HG03175 (cell line): ENCODE measurements at regions not wholly inside any gene's neighbourhood (a gene's known extent, or its start where the extent isn't known, plus 50 kb on each side); places are given as distances from the start of the nearest gene placed in this dataset.
"Not testable (repeated sequence)": the region's sequence is repeated elsewhere in the genome, so short reads cannot be mapped to it uniquely, and the experiment has no call there.

Experiments used
- ATAC-seq: cut with Tn5 transposase; IDR thresholded peaks from one replicate; pipeline ENCODE4 v1.9.1; 2021; ENCODE audit warnings: mild to moderate bottlenecking, moderate library complexity; ENCODE audit not compliant: unreplicated experiment

DNA sequence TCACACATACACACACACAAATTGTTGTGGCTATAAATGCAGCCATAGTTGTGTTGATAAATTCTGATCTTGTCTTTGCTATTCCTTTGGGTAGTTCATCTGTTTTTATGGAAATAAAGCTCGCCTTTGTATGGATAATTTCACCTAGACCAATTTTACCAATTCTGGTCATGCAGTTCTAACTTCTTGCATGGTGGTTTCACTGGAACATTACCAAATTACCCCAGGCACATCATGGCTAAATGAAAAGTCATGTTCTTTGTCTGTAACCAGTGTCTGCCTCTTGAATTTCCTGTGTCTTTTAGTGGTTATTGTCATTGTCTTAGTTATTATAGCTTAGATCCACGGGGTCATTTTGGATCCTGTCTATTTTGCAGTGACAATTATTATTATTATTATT is 50.3 kb upstream of the TMC1 start:
- no peak for ATAC-seq

DNA sequence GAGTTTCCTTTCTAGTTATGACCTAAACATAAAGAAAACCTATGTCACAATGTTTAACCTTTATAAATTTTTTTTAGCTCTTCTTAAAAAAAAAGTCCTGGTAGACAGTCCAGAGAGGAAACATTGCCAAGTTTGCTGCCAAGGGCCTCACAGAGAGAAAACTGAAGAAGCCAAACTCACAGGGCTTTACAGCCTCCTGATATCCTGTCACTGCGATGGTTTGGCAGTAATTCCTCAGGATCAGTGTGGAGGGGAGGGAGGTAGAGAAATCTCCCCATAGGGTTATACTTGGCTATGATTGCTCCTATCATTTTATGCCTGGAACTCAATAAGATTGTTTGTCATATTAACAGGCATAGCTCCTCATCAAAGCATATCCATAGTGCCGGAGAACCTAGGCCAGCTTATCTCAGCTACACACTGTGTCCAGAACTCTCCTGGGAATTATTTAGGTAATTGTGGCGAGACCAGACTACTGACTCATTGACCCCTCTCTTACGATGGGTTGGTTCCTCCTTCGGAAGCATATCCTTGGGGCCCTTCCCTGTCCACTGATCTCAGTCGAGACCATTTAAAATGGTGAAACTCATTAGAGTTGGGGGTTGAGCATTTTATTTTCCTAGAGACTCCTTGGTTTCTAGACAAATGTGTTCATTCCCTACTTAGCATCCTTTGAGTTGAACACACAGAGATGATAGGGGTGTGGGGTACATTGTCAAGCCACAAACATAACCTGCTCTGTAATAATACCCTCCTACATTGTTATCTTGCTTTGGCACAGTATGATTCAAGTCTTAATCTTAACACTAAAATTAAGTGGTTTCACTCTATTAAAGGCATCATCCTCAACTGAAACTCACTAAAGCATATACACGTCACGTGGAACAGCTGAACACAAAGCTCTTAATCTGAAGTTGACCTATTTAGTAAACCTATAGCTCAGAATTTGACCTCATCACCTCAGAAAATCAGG is 53.4 kb upstream of the TMC1 start:
- no peak for ATAC-seq

DNA sequence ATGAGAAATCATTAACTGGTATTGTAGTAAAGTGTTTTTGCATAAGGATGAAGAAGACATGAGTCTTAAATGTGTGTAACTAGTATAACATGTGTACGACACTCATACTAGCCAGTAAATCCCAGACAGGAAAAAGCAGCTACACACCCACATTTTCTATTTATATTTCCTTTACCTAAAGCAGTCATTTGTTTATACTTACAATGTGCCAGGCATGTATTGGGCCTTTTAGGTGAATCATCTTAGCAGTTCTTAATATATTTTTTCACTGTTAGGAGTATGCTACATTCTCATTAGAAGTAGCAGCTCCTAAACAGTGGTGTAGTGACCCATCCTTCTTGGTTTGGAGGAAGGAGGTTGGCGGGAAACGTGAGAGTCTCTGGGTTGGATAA is 55.8 kb upstream of the TMC1 start:
- no peak for ATAC-seq

DNA sequence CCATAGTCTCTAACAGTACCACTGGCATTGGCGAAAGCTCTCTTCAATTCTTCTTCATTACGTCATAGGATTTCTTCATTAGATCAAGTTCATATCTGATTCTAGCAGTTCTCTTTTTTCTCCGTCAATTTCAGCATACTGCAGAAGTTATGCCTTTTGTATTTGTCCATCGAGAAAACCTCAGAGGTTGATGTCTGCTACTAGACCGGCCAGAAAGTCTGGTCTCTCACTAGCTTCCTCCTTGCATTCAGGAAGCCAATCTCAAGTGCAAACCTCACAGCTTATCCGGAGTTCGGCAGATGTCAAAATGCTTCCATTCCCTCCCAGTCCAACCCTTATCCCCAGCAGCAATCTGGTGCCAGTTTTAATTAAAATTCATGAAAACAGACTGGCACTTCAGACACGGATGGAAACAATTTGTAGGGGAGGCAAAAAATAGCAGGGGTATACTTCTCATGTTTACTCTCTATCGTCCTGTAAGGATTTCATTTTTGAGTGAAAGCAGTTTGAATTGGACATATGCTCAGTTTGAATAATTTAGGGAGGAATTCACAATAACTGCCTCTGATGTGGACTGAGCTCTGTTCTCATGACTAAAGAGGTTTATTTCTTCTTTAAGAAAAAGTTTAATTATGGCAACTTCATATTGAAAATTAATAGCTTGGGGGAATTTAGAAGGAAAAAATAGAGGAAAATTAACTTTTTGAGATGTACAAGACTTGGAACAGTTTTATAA is 56.4 kb upstream of the TMC1 start:
- peak; percentile 51 for ATAC-seq

DNA sequence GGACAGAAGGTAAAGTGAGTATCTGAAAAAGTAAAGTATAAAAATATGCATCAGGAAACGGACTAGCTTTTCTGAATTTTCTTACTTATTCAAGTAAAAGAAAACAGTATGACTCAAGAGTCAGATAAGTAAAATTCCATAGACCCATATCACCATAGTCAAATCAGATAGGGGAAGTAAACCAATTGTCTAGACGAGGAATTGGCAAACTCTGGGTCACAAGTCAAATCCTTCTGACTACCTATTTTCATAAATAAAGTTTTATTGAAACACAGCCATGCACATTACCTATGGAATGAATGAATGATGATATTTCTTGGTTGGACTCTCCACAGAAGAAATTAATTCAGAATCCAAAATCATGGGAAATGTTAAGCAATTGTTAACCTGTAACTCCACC is 59.1 kb upstream of the TMC1 start:
- ATAC-seq: no peak

DNA sequence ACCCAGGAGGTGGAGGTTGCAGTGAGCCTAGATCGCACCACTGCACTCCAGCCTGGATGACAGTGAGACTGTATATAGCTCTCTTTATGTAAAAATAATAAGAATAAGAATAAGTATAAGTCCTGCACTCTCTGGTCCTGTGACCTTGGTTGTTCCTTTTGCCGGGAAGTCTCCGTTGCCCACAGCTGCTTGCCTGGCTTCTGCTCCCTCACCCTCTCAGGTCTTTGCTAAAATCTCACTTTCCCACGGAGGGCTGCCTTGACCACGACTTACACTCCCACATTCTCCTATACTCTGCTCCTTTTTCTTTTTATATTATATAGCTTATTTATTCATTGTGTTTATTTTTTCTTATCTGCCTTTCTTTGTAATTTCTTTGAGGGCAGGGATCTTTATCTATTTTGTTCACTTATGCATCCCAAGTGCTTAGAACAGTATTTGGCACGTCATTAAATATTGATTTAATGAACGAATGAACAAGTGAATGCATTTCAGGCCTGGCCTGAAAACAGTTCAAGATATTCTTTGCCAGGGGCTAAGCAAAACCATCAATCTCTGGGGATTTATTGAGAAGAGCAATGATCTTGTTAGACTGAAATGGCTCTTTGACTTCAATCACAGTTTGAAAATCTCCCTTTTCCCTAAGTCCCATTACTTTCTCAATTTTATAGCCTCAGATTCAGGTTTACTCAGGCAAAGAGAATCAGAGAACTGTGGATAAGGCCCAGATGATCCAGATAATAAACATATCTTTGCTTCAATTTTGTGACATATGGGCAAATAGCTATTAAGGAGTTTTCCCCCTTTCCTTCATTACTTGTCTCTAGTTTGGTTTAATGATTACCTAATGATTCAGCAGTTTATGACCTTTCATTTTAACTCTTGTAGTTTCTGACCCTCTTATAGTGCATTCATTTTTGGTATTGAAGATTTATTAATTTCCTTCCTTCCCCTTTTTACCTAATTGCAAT is 60.8 kb upstream of the TMC1 start:
- no peak for ATAC-seq

DNA sequence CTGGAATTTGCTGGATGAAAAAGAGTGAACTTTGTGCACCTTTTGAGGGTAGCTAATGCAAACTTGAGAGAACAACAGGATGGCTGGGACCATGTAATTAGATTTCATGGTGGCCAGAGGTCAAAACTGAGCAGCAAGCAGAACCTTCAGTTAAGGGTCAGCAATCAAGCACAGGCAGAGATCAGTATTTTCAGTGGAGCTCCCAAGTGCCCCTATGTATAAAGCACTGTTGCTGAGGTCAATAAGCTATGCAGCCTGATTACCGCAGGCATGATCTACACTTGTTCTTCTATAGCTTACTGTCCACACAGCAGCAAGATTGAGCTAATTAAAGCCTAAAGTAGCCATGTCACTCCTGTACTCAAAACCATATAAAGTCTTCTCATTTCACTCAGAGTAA is 62.1 kb upstream of the TMC1 start:
- no peak for ATAC-seq

DNA sequence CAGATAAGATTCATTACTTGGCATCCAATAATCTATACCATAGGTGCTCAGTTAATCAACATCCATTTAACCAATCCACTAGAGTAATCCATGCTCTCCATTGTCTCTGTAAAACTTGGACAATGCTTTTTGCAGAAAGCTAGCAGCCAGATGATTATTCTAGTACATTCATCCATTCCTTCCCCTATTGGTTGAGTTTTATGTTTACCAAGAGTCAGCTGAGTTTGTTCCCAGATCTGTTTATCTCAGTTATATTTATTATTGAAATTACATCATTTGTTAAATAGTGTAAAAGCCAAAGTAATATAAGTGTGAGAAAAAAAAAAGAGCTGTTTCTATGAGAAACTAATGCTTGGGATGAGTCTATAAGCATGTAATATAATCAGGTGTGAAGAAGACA is 63.3 kb upstream of the TMC1 start:
- ATAC-seq: no peak

DNA sequence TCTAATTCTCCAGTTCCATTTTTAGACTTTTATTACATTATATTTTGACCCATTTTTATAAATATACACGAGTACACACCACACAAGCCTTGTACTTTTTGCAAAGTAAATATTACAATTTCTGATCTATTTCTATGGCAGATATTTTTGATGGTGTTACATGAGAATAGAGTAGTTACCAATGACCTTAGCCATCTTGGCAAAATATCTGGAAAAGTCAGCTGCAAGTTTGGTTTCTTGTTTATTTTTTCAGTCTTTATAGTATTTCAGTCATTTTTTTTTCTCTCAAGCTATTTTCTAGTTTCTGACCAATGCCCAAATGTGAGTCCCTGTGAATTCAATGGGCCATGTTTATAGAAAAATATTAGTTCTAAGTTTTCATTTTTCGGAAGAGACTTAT is 64.0 kb upstream of the TMC1 start:
- ATAC-seq: no peak

DNA sequence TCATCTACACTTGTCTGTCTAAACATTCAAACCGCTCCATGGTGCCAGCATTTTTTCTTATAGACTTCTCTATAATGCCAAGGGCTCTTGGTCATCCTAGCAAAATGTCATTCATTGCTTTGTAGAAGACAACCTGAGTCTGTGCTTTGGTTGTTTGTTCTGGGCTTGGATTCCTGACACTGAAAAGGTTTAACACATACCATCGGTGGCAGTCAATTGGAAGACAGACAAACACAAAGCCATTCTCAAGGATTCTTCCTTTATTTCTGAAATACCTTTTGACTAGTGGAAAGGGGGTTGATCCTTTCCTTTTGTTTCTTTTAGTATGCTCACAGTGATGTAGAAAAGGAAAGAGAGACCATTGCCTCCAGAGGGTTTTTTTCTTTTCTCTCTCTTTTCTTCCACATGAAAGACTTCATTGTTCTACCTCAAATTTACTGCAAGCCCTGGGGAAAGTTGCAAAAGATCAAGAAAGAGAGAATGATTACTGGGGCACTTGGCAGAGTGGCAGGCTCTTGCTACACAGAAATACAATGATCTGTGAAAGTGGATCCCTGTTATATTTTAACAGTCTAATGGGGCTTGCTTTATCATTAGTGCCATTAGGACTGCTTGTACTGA is 66.4 kb upstream of the TMC1 start:
- ATAC-seq: no peak

DNA sequence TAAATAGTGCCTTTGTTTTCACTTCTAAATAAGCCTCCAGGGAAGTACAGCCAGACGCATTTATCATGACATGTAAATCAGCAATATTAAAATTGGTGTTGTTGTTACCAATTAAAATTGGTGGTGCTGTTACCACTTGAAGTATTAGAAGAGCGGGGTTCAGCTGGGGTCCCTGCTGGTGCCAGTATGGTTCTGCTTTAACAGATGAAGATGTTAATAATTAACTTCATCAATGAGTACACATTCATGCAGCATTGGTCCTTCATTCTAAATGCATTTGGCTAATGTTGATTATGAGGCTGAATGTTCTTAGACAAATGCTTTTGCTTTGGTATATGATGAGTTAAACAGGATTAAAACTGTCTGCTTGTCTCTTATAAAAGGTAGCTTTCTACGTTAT is 67.6 kb upstream of the TMC1 start:
- ATAC-seq: no peak

DNA sequence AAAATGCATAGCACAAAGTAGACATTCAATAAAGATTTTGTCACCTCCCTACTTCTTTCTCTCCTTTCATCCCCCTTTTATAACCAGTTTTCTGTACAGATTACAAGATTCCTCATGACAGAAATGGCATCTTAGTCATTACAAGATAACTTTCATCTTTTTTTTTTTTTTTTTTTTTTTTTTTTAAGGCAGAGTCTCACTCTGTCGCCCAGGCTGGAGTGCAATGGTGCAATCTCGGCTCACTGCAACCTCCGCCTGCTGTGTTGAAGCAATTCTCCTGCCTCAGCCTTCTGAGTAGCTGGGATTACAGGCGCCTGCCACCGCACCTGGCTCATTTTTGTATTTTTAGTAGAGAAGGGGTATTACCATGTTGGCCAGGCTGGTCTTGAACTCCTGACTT is 75.2 kb upstream of the TMC1 start:
- ATAC-seq: not testable (repeated sequence)

DNA sequence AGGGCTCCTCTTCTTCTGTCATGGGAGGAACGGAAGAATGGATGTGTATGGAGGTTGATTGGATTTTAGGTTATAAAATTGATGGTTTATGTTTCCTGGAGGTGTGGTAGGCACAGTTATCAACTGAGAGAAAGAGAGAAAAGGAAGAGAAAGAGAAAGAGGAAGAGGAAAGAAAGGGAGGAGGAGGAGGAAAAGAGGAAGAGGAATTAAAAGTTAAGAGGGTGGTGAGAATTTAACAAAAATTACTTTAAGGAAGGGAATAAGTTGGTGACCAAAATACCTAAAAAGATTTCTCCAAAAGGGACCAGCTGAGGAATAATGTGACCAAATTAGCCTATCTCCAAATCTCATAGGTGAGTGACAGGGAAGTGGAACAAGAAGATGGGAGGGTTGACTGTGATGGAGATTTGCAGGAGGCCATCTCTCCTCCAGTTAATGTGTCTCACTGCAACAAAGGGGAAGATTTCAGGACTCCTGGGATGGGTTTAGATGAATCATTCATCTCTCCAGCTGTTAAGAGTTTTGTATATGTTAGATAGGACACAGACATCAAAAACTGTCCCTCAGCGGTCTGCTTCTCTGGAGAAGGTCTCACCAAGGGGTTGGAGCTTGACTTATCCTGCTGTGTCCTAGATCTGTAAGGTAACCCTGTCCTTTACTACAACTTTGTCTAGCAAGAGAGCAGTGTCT is 76.0 kb upstream of the TMC1 start:
- ATAC-seq: no peak

DNA sequence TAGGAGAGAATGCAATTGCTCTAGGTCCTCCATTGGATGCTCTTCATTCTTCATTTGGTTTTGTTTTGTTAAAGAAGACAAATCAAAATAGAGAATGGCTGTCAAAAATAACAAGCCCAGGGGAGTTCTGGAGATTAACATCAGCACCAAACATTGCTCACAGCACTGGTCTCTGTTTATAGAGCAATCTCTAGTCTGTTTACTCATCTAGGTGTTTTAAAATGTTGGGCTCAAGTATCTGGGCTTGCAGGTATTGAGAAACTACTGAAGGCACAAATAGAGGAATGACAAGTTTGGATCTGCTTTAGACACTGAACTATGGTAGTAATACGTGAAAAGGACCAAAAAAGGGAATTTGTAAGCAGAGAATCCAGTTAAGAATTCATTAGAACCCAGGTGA is 77.0 kb upstream of the TMC1 start:
- no peak for ATAC-seq

DNA sequence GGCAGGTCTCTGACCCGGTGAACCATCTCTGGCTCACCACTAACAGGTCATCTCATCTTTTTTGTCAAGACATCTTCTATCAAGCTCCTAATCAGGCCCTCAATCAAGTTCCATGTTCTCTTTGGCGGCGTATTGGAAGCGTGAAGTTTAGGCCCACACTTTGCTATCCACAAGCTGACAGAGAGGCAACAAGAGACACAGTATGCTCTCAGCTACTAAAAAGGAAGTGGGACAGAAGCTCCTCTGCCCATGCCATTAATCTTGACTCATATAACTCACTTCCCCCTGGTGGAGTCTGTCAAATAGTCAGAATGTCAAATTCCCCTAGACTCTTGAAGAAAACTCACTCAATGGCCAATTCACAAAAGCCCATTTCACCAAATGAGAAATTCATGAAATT is 77.6 kb upstream of the TMC1 start:
- peak; percentile 93 for ATAC-seq

DNA sequence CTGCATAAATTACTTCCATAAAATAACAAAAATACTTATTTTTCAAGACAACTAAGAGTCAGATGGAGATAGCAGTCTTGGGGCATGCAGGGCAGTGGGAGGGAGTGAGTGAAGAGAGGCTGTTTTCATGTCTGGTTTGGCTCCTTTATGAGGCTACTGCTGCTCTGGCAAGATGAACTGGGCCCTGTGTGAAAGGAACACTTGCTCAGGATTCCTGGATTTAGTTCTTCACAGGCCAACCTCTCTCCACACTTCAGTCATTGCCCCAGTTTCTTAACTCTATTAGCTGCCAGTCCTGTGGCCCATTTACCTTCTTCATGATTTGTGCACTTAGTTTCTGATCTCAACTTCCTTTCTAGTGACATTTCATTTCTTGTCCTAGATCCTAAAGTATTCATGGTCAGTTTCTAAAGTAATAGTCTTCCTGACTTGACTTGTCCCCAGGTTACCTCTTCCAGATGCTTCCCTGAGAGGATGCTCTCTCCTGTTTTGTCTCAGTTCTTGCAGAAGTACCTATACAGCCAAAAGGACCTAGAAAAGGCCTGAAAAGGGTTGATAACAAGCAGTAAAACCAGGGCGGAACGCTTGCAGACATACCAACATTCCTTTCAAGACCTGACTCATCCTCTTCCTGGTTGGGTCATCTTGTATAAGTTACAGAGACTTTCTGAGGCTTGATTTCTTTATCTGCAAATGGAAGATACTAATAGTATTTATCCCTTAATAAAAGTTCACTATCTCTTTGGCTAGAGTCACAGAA is 77.0 kb upstream of the ZFAND5 start:
- no peak for ATAC-seq

DNA sequence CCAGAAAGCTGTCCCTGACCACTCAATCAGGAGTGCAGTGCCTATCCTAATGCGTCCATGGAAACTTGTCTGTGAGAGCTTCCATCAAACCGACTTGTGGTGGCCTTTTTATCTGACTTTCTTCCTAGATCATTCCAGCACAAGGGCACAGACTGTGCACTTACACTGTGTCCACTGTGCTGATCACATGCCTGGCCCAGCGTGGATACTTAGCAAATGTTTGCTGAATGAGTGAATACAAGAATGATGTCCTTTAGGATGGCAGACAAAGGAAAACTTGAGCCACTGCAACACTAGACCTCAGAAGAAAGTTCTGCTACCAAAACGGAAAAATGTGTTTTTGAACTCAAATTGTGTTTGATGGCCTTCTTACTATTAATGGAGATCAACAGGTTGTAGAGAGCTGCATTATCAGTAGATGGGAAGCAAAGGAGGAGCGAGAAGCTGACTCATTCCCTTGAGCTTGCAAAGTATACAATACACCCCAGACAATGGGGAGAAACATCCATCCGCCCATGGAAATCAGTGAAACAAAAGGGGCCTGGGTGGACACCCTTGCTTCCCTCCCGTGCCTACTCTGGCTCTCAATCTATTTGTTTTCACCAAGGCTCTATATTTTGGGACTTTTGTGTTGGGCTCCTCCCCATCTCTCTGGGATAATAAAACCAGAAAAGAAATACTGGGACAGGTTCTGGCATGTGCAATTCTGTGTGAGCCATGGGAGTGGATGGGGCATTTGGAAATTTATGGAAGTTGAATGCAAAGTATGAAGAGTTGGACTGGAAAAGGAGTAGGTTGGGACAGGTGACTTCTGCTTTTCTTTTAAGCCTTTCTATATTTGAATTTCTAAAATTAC is 76.2 kb upstream of the ZFAND5 start:
- no peak for ATAC-seq

DNA sequence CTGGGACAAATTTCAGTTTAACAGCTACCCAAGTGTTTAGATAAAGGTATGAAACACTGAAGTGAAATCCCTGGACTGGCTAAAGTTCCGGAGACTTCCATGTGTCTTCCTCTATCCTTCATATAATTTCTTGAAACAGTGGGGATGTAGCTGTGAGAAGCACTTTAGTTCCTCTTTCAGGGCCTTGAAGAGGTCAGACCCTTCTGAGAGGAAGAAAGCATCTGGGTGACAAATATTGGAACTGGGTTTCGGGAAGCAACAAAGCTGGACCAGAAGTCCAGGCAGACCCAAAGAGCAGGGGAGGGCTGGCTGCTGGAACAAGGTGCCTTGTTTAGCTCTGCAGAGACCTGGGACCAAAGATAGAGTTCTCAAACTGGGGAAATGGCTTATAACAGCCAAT is 75.4 kb upstream of the ZFAND5 start:
- ATAC-seq: no peak
